ENCODE measurements at regions not wholly inside any gene's neighbourhood (a gene's known extent, or its start where the extent isn't known, plus 50 kb on each side); places are given as distances from the start of the nearest gene placed in this dataset.
"Not testable (repeated sequence)": the region's sequence is repeated elsewhere in the genome, so short reads cannot be mapped to it uniquely, and the experiment has no call there.

DNA sequence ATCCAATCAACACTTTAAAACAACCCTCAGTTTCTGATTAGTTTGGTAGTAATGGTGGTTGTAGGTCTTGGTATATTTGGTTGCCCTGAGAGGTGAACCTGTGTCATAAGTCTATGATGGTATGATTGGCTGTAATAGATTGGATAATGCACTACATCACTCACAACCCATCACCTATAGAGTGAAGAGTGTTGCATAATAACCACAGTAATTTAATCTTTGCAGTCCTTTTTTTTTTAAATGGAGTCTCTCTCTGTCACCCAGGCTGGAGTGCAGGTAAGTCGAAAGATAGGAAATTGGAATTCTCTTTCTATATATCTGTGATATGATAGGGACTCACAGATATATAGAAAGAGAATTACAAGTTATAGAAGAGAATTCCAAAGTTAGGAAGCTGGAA lies 133.4 kb upstream of the PGR start:
- Histone ChIP-seq H3K36me3 (no peaks in the 10 kb centered on the region), H3K27ac (no peak overlapping the region), H3K4me3 (no peak overlapping the region), H3K4me1 (no peaks in the 10 kb centered on the region), H3K9me3 (no peaks in the 10 kb centered on the region), H3K27me3 (no peaks in the 10 kb centered on the region)
- intact Hi-C loops (cut with DNase I) = no loop called here
- ATAC-seq = no peak
- DNase-seq = no peak
- TF ChIP-seq, protein P1, sequence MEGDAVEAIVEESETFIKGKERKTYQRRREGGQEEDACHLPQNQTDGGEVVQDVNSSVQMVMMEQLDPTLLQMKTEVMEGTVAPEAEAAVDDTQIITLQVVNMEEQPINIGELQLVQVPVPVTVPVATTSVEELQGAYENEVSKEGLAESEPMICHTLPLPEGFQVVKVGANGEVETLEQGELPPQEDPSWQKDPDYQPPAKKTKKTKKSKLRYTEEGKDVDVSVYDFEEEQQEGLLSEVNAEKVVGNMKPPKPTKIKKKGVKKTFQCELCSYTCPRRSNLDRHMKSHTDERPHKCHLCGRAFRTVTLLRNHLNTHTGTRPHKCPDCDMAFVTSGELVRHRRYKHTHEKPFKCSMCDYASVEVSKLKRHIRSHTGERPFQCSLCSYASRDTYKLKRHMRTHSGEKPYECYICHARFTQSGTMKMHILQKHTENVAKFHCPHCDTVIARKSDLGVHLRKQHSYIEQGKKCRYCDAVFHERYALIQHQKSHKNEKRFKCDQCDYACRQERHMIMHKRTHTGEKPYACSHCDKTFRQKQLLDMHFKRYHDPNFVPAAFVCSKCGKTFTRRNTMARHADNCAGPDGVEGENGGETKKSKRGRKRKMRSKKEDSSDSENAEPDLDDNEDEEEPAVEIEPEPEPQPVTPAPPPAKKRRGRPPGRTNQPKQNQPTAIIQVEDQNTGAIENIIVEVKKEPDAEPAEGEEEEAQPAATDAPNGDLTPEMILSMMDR (IDR thresholded peaks at IDR 0.05) = no peak

DNA sequence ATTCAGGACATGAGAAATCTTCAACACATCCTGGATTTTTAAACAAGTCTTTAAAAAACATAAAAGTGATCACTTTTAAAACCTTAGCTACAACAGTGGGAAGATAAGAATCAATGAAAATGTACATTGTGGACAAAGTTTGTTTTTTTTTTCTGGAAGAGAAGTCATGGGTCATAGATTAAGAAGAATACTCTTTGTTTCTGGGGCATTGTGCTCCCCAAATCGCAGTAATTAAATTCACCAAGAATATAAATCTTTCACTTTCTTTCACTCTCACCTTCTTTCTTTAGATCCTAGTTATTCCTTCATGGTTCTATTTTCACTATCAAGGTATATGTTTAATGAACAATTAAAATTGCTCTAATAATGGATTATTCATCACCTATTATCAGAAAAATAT lies 132.6 kb upstream of the PGR start:
- Histone ChIP-seq H3K4me3 (no peak overlapping the region), H3K9me3 (no peaks in the 10 kb centered on the region), H3K27me3 (no peaks in the 10 kb centered on the region), H3K36me3 (no peaks in the 10 kb centered on the region), H3K27ac (no peak overlapping the region), H3K4me1 (no peaks in the 10 kb centered on the region)
- no peak for ATAC-seq
- TF ChIP-seq, protein P1 (IDR thresholded peaks at IDR 0.05) = no peak
- intact Hi-C loops (cut with DNase I) = no loop called here
- DNase-seq = no peak

DNA sequence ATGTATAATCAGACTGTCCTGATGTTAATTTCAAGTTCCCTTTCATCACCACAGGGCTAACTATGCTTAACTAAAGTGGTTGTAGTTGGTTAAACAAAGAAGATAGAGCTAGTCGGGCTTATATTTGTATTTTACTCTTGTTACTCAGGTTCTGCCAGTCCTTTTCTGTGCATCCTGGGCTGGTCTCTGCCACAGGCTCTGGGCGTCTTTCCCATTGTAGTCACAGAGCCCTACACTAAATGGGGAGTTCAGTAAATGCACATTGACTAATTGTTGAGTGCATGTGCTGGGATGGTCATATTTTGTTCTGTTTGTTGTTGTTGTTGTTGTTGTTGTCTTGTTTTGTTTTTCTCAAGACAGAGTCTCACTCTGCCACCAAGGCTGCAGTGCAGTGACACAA lies 125.4 kb upstream of the PGR start:
- Histone ChIP-seq H3K36me3 (no peaks in the 10 kb centered on the region), H3K4me1 (no peaks in the 10 kb centered on the region), H3K9me3 (no peaks in the 10 kb centered on the region), H3K27me3 (no peaks in the 10 kb centered on the region), H3K27ac (no peak overlapping the region), H3K4me3 (no peak overlapping the region)
- DNase-seq = no peak
- TF ChIP-seq, protein P1 (IDR thresholded peaks at IDR 0.05) = no peak
- intact Hi-C loops (cut with DNase I) = no loop called here
- ATAC-seq = no peak

DNA sequence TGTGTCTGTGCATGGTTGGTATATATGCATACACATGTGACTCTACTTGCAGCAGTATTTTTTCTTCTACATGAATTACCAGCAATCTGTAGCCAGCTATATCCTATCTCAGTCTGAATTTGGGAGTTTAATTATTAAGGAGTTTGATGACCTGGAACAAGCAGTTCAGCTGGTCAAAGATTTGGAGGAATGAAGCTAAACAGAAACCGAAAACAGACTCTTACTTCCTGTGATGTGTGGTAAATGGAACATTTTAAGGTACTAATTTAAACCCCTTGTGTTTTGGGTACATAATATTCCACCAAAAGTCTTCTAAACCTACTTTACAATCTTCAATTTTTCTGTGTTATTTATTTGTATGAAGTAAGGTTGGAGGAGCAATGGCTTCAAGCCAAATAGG lies 124.4 kb upstream of the PGR start:
- Histone ChIP-seq H3K4me1 (no peaks in the 10 kb centered on the region), H3K36me3 (no peaks in the 10 kb centered on the region), H3K9me3 (no peaks in the 10 kb centered on the region), H3K4me3 (no peak overlapping the region), H3K27ac (no peak overlapping the region), H3K27me3 (no peaks in the 10 kb centered on the region)
- DNase-seq (no peak), ATAC-seq (no peak)
- intact Hi-C loops (cut with DNase I) = no loop called here
- TF ChIP-seq, protein P1 (IDR thresholded peaks at IDR 0.05) = no peak

DNA sequence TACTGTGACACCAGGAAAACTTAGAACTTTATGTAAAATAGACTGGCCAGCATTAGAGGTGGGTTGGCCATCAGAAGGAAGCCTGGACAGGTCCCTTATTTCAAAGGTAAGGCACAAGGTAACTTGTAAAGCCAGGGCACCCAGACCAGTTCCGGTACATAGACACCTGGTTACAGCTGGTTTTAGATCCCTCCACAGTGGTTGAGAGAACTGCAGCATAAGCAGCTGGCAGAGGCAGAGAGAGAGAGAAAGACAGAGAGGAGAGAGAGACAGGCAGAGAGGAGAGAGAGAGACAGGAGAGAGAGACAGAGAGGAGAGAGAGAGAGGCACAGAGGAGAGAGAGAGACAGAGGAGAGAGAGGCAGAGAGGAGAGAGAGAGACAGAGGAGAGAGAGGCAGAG lies 116.0 kb upstream of the PGR start:
- H3K9me3 ChIP-seq; DNase-seq; intact Hi-C loops (cut with DNase I); H3K36me3 ChIP-seq; H3K27me3 ChIP-seq; H3K4me3 ChIP-seq; H3K4me1 ChIP-seq; ATAC-seq; H3K27ac ChIP-seq: not testable (repeated sequence)

DNA sequence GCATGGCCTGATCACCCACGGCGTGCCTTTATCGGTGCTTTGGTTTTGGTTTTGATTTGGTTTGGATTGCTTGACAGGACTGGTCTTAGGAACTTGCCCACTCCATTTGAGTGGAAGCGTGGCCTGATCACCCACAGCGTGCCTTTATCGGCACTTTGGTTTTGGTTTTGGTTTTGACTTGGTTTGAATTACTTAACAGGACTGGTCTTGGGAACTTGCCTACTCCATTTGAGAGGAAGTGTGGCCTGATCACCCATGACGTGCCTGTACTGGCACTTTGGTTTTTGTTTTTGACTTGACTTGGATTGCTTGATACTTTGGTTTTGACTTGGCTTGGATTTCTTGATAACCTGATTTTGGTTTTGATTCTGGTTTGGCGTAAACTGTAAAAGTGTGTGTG lies 115.5 kb upstream of the PGR start:
- H3K4me3 ChIP-seq; intact Hi-C loops (cut with DNase I); H3K36me3 ChIP-seq; H3K4me1 ChIP-seq; H3K9me3 ChIP-seq; ATAC-seq; DNase-seq; H3K27me3 ChIP-seq; H3K27ac ChIP-seq: not testable (repeated sequence)
